ENCODE measurements at regions not wholly inside any gene's neighbourhood (a gene's known extent, or its start where the extent isn't known, plus 50 kb on each side); places are given as distances from the start of the nearest gene placed in this dataset.

DNA sequence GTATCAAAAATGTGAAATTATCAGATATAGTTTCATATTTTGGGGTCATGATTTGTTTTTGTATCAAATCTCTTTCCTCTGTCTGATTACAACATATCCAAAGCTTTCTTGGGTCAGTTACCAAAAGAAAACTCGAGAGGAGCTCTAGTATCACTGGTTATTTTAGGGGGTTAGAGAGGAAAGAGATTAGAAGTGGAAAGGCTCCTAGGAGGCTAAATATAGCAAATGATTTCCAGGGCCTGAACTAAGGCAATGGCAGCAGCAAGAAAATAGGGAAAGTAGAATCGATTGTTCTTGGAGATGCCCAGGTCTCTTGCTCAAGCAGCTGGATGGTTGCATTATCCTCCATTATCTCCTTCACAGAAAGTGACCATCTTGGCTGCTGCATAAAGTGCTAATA is 72.9 kb downstream of the NHLRC3 start:
- TF ChIP-seq POLR2A (IDR thresholded peaks at IDR 0.05) (no peak), CTCF (IDR thresholded peaks at IDR 0.05) (no peak)

Measured in adrenal gland (tissue), 5 donors.